ENCODE measurements at regions not wholly inside any gene's neighbourhood (a gene's known extent, or its start where the extent isn't known, plus 50 kb on each side); places are given as distances from the start of the nearest gene placed in this dataset.

DNA sequence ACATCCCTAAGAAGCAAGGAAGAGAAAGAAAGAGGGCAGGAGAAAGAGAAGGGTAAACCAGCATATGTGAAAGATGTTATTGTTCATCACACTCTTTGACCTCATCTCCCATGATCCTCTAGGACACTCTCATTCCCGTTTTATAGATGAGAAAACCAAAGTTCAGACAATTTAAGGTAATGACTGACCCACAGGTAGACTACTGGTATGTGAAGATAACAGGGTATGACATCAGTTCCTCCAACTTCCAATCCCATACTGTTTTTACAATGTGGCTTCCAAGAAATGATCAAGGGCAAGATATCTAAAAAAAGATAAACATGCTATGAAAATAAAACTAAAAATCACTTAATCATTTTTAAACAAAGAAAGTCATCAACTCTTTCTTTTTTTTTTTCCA lies 95.2 kb upstream of the TNFSF4 start:
- POLR2A ChIA-PET = no interaction called here
- Histone ChIP-seq H3K4me2 (ENCODE audit: low read length) (no peak overlapping the region), H3K9me2 (ENCODE audit: insufficient read depth) (no peaks in the 10 kb centered on the region), H3K27me3 (ENCODE audit: insufficient read depth, low read length) (no peaks in the 10 kb centered on the region), H3K27ac (ENCODE audit: low read depth, low read length) (no peak overlapping the region), H3K36me3 (ENCODE audit: control insufficient read depth in 1 of 2, insufficient read depth in 2 of 2, low read length in 2 of 2) (no peaks in the 10 kb centered on the region), H2AFZ (ENCODE audit: low read depth, low read length, poor library complexity, severe bottlenecking) (no peak overlapping the region), H3K79me2 (ENCODE audit: insufficient read depth, low read length) (no peaks in the 10 kb centered on the region), H3K4me1 (ENCODE audit: control insufficient read depth in 1 of 2, insufficient read depth in 2 of 2, low read length in 2 of 2) (no peaks in the 10 kb centered on the region), H4K20me1 (ENCODE audit: insufficient read depth) (no peaks in the 10 kb centered on the region), H3K9me3 (ENCODE audit: control insufficient read depth in 1 of 2, insufficient read depth in 1 of 2, low read depth in 1 of 2, low read length in 2 of 2) (no peaks in the 10 kb centered on the region), H3K4me3 (replicated peaks in 1 of 2; ENCODE audit: low read depth in 1 of 2, low read length in 2 of 2) (no peak overlapping the region), H3K9ac (ENCODE audit: low read length) (no peak overlapping the region)
- CTCF ChIA-PET = no interaction called here
- DNase-seq (ENCODE audit: low read depth, low spot score) (no peak), ATAC-seq (no peak)
- no peak for TF ChIP-seq CBX3 (IDR thresholded peaks at IDR 0.05; ENCODE audit: low read depth)
- intact Hi-C loops (cut with micrococcal nuclease) = no loop called here
- no TSS peak for BruUV-seq (replicated peaks)
- RAD21 ChIA-PET (ENCODE audit: low non-redundant PET in 1 of 2, low total read pairs in 2 of 2, uncharacterized antibody in 2 of 2, unreplicated experiment in 2 of 2) = no interaction called here

DNA sequence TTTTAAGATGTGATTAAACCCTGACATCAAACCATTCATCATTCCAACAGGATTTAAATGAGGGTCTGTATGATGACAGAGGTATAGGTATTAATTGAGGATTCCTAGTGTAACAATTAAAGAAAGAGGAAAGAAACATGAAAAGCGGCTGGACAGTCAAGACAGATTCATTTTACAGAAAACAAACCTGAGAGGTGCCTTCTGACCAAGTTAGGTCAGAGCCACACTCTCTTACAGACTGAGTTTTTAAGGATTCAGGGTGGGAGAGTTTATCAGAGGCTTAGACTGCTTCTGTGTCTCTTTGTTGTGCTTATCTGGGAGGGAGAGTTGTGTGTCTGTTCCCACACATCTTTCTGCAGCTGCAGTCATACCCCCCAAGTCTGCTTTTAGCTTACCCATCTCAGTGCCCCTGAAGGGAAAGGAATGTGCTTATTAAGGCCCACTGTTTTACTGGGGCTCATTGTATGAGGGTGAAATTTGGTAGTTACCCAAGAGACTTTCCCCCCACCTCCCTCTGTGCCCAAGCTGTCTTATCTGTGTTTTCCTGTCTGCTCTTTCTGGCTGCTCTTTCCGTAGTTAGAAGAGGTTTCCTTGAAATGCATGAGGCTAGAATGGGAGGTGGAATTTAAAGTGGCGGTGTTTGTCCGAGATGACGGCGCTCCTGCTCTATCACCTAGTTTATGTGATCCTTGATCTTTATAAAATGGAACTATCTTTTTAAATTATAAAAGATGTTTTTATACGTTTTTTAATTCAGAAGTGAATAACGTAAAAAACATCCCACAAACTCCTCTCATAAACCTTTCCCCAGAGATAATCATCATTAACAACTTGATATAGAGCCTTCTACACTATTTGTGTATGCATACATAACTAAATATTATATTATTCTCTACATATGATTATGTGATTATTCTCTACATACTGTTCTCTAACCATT lies 96.0 kb upstream of the TNFSF4 start:
- no peaks in the 10 kb centered on the region for H3K9me2 ChIP-seq (ENCODE audit: insufficient read depth)
- no peaks in the 10 kb centered on the region for H3K36me3 ChIP-seq (ENCODE audit: control insufficient read depth in 1 of 2, insufficient read depth in 2 of 2, low read length in 2 of 2)
- ATAC-seq (no peak), DNase-seq (ENCODE audit: low read depth, low spot score) (no peak)
- ChIA-PET RAD21 (ENCODE audit: low non-redundant PET in 1 of 2, low total read pairs in 2 of 2, uncharacterized antibody in 2 of 2, unreplicated experiment in 2 of 2) (no interaction called here), CTCF (no interaction called here), POLR2A (no interaction called here)
- H3K79me2 ChIP-seq (ENCODE audit: insufficient read depth, low read length) = no peaks in the 10 kb centered on the region
- H3K9me3 ChIP-seq (ENCODE audit: control insufficient read depth in 1 of 2, insufficient read depth in 1 of 2, low read depth in 1 of 2, low read length in 2 of 2) = no peaks in the 10 kb centered on the region
- TF ChIP-seq, protein P1, sequence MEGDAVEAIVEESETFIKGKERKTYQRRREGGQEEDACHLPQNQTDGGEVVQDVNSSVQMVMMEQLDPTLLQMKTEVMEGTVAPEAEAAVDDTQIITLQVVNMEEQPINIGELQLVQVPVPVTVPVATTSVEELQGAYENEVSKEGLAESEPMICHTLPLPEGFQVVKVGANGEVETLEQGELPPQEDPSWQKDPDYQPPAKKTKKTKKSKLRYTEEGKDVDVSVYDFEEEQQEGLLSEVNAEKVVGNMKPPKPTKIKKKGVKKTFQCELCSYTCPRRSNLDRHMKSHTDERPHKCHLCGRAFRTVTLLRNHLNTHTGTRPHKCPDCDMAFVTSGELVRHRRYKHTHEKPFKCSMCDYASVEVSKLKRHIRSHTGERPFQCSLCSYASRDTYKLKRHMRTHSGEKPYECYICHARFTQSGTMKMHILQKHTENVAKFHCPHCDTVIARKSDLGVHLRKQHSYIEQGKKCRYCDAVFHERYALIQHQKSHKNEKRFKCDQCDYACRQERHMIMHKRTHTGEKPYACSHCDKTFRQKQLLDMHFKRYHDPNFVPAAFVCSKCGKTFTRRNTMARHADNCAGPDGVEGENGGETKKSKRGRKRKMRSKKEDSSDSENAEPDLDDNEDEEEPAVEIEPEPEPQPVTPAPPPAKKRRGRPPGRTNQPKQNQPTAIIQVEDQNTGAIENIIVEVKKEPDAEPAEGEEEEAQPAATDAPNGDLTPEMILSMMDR (IDR thresholded peaks at IDR 0.05 in 2 of 3, conservative IDR thresholded peaks at IDR 0.05 in 1 of 3; ENCODE audit: borderline replicate concordance in 1 of 3, insufficient read depth in 1 of 3, low read depth in 2 of 3, low read length in 2 of 3) = no peak
- no peak for TF ChIP-seq EGR1 (IDR thresholded peaks at IDR 0.05; ENCODE audit: low read depth)
- TF ChIP-seq EZH2phosphoT487 (IDR thresholded peaks at IDR 0.05; ENCODE audit: borderline replicate concordance) = no peak
- no peak for TF ChIP-seq SIN3A (IDR thresholded peaks at IDR 0.05; ENCODE audit: low read depth)
- TF ChIP-seq, protein P2, sequence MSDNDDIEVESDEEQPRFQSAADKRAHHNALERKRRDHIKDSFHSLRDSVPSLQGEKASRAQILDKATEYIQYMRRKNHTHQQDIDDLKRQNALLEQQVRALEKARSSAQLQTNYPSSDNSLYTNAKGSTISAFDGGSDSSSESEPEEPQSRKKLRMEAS (IDR thresholded peaks at IDR 0.05) = no peak
- H3K4me3 ChIP-seq (replicated peaks in 1 of 2; ENCODE audit: low read depth in 1 of 2, low read length in 2 of 2) = no peak overlapping the region
- H3K27me3 ChIP-seq (ENCODE audit: insufficient read depth, low read length) = no peaks in the 10 kb centered on the region
- no peak overlapping the region for H3K27ac ChIP-seq (ENCODE audit: low read depth, low read length)
- H2AFZ ChIP-seq (ENCODE audit: low read depth, low read length, poor library complexity, severe bottlenecking) = no peak overlapping the region
- no peak overlapping the region for H3K9ac ChIP-seq (ENCODE audit: low read length)
- no peaks in the 10 kb centered on the region for H3K4me1 ChIP-seq (ENCODE audit: control insufficient read depth in 1 of 2, insufficient read depth in 2 of 2, low read length in 2 of 2)
- intact Hi-C loops (cut with micrococcal nuclease) = no loop called here
- no peaks in the 10 kb centered on the region for H4K20me1 ChIP-seq (ENCODE audit: insufficient read depth)
- no TSS peak for BruUV-seq (replicated peaks)
- no peak overlapping the region for H3K4me2 ChIP-seq (ENCODE audit: low read length)
